ENCODE measurements at regions not wholly inside any gene's neighbourhood (a gene's known extent, or its start where the extent isn't known, plus 50 kb on each side); places are given as distances from the start of the nearest gene placed in this dataset.

- TF ChIP-seq CTCF (IDR thresholded peaks at IDR 0.05) (no peak), POLR2A (IDR thresholded peaks at IDR 0.05) (no peak)
Measured at GRCh38 chr6:156026486-156027247, 571.0 kb upstream of the NOX3 start.
